ENCODE measurements at regions not wholly inside any gene's neighbourhood (a gene's known extent, or its start where the extent isn't known, plus 50 kb on each side); places are given as distances from the start of the nearest gene placed in this dataset.

DNA sequence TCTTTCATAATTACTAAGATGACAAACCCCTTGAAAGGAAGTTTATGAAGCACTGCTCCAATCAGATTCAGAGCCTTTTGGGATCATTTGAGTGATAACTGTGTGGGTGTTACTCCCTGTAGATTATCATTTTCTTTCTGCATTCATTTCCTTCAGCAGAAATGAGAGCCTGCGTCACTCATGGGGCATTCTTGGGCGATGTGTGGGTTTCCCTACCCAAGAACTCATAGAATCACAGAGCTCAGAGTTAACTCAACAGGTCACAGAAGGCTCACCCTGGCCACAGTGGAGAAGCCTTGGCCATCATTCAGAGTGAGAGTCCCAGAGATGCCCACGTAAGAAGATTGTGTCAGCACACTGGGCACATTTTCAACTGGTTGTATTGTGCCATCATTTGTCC lies 401.9 kb downstream of the TLE4 start:
- no peak for TF ChIP-seq TAF1 (IDR thresholded peaks at IDR 0.05; ENCODE audit: borderline replicate concordance, insufficient read depth, low read length)
- no peak for TF ChIP-seq FOXP2 (optimal IDR thresholded peaks at IDR 0.05; ENCODE audit: borderline replicate concordance, extremely low read depth, extremely low read length, insufficient read depth)
- TF ChIP-seq POLR2AphosphoS5 (IDR thresholded peaks at IDR 0.05; ENCODE audit: low read depth, low read length): no peak
- TF ChIP-seq SIN3A (IDR thresholded peaks at IDR 0.05; ENCODE audit: borderline replicate concordance, insufficient read depth, low read length): no peak
- TF ChIP-seq, protein P1, sequence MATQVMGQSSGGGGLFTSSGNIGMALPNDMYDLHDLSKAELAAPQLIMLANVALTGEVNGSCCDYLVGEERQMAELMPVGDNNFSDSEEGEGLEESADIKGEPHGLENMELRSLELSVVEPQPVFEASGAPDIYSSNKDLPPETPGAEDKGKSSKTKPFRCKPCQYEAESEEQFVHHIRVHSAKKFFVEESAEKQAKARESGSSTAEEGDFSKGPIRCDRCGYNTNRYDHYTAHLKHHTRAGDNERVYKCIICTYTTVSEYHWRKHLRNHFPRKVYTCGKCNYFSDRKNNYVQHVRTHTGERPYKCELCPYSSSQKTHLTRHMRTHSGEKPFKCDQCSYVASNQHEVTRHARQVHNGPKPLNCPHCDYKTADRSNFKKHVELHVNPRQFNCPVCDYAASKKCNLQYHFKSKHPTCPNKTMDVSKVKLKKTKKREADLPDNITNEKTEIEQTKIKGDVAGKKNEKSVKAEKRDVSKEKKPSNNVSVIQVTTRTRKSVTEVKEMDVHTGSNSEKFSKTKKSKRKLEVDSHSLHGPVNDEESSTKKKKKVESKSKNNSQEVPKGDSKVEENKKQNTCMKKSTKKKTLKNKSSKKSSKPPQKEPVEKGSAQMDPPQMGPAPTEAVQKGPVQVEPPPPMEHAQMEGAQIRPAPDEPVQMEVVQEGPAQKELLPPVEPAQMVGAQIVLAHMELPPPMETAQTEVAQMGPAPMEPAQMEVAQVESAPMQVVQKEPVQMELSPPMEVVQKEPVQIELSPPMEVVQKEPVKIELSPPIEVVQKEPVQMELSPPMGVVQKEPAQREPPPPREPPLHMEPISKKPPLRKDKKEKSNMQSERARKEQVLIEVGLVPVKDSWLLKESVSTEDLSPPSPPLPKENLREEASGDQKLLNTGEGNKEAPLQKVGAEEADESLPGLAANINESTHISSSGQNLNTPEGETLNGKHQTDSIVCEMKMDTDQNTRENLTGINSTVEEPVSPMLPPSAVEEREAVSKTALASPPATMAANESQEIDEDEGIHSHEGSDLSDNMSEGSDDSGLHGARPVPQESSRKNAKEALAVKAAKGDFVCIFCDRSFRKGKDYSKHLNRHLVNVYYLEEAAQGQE (IDR thresholded peaks at IDR 0.05; ENCODE audit: insufficient read depth in 1 of 2, low read depth in 2 of 2, low read length in 2 of 2): no peak
